CD4-positive, alpha-beta T cell treated with Interleukin-2 at 100 ng/mL for 4 hours (primary cell): ENCODE measurements at regions not wholly inside any gene's neighbourhood (a gene's known extent, or its start where the extent isn't known, plus 50 kb on each side); places are given as distances from the start of the nearest gene placed in this dataset.
"Not testable (repeated sequence)": the region's sequence is repeated elsewhere in the genome, so short reads cannot be mapped to it uniquely, and the experiment has no call there.

Experiments
- DNase-seq: peaks from one replicate; pipeline ENCODE4 v3.0.0-alpha.2; 2020; ENCODE audit warnings: low spot score

DNA sequence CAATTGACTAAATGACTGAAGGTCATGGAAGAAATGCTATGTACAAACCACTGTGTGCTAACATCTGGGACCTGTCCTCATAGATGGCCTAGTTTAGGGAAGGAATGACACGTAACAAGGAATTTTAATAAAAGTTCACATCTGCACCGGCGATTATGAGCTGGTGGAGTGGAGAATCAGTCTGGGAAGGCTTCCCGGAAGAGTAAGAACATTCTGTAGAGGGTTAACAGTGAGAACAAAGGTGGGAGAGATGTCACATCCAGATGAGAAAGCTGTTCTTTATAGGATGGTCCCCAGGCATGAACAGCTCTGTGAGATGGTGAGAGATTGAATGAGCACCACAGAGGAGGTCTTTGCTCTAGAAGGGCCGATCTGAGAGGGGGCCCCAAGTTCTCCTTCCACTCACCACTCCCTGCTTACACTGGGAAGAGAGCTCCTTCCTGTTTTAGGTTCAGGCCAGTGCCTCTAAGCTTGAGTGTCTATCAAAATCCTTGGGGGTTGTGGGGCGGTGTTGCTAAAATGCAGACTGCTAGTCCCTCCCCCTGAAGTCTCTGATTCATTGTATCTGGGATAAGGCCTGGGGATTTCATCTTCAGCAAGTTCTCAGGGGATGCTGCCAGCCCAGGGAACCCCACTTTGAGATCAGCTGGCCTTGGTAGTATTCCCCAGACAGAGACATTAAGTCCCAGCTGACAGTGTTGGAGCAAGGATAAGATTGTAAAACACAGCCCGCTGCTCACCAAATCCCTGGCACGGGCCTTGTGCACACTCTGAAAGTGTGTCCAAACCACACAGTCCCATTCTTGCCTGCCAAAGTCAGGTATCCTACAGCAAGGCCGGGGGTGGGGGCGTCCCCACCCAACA, 294.7 kb upstream of the MAF start:
- DNase-seq: no peak

DNA sequence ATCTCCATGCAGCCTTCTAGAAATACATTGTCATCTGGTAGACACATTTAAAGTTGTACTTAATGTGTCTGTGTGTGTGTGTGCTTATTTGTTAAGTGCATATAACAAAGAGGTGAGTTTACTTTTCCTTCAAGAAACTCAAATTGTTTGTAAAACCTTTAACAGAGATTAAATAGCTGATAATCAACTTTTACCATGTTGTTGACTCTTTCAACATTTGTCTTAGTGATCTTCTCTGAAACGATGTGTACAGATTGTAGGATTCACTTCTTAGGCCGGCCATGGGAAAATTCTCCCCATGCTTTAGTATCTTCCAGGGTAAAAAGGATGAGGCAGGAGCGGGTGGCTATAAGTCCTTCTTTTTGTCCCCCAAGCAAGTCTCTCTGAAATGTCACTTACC, 292.9 kb upstream of the MAF start:
- no peak for DNase-seq

DNA sequence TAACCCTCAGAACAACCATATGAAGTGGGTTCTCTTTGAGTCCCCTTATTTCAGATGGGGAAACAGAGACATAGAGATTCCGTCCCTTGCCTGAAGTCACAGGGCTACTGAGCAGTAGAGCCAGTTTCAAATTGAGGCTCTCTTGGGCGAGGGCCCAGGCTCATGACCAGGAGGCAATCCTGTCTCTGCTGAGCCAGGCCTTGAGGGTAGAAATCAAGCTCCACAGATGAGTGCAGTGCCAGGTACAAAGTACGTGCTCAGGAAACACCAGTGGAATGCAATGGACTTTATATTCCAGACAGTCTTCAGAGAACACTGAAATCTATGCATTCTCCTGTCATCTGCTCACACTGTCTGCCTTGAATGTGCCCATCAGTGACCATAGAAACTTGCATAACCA, 291.7 kb upstream of the MAF start:
- no peak for DNase-seq

DNA sequence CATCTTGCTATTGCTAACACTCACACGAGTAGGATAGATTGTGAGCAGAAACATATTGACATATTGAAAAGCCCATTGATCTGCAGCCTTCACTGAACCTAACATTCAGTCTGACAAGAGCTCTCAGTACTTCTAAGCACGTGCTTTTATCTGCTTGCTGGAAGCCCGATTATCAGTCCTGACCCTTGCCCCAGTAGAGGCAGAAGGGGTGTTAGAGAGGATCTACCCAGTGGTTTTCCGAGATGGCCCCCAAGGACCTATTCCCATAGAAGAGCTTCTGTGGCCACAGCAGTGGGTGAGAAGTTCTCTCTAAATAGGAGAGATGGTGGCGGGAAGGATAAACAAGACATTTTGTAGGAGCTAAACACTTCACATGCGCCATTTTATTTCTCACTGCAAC, 290.9 kb upstream of the MAF start:
- DNase-seq: no peak

DNA sequence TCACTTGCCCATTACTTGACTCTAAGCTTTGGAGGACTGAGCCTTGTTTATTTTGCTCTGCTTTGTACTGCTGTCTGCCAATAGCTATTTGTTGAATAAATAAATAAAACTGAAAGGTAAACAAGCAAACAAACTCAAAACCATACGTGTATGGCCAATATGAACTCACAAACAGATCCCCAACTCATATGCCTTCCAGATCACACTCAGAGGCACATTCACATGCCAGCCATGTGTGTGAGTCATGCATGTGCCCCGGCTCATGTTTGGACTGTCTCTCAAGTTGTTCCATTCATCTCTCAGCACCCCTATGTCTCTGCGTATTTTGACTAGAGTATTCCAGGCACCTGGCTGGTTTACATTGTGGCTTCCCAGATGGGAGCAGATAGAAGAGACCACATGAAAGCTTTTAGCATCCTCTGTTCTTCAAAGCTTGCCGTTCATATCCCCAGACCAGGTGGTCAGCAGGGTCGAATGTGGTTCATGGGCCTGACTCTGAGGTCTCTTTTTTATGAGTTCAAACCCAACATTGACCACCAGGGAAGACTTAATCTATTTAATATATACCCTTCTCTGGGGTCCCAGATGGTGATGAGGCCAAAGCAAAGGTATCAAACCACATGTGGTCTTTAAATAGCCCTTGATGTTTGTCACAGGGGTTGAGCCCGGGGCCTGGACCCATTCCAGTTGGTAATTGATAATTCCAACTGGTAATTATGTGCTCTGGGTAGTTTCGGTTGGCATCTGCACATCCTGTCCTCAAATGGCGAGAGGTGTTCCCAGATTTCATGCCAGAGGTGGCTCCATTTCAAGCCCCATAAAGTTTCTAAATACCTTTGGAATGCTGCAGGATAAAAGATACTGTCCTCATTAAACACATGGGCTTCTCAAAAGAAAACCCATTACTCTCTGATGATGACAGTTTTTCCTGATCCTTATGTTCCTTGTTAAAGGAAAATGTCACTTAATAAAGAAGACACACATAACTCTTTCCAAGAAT, 287.3 kb upstream of the MAF start:
- no peak for DNase-seq

DNA sequence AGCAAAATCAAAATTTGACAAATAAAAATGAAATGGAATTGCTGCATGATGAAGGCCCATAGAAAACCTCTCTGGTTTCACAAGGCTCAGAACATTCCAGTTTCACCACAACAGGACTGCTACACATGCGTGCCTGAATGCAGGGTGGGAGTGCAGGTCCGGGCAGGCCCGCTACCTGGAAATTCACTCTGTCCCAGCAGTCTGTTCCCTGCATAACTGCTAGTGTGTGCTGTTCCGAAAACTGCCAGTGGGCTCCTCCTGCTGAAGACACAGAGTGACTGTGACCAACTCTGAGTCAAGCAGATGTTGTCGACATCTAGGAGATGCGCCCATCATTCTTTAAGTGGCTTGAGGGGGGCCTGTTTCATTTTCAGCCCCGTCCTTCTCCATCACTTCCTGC, 284.8 kb upstream of the MAF start:
- no peak for DNase-seq

DNA sequence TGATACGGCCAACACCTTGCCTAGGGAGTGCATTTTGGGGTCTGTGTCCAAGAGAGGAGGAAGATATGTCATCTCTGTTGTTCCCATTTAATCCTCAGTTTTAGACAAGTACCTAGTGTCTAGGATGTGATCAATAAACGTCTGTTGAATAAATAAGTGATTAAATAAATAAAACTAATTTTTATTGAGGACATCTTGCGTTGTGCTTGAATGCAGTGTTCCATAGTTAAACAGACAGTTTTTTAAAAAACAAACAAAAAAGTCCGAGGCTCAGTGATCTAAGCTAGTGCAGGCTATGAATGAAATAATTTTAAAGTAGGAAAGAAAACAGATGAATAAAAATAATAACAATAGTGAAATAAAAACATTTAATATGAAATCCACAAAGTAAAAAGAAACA, 283.0 kb upstream of the MAF start:
- no peak for DNase-seq

DNA sequence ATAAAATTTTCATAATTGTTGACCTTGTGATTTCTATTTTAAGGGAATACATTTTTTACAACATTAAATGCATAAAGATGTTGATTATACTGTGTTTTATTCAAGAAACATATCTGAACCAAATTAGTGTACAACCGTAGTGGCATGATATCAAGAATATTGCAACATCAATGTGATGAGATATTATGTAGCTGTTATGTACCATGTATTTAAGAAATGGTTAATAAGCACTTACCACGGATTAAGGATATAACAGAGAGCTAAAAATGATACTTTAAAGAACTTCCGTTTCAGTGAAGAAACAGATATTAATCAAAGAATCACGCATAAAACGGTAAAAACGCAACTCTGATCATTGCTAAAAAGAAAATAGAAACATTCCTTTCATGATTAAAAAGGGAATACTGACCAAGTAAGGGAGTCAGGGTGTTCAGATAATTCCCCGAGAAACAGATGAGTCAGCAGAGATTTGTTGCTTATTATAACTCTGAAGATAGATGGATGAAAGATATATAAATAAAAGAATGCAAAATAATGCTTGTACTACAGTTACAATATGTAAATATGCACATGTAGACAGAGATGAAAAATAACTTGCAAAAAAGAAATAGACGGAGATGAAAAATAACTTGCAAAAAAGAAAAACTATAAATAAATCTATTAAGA, 281.9 kb upstream of the MAF start:
- DNase-seq: no peak

DNA sequence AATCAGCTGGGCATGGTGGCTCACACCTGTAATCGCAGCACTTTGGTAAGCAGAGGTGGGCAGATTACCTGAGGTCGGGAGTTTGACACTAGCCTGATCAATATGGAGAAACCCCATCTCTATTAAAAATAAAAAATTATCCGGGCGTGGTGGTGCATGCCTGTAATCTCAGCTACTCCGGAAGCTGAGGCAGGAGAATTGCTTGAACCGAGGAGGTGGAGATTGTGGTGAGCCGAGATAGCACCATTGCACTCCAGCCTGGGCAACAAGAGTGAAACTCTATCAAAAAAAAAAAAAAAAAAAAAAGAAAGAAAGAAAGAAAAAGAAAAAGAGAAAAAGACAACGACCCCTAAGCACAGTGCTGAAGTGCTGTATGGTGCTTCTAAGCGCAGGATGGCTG, 280.6 kb upstream of the MAF start:
- not testable (repeated sequence) for DNase-seq

DNA sequence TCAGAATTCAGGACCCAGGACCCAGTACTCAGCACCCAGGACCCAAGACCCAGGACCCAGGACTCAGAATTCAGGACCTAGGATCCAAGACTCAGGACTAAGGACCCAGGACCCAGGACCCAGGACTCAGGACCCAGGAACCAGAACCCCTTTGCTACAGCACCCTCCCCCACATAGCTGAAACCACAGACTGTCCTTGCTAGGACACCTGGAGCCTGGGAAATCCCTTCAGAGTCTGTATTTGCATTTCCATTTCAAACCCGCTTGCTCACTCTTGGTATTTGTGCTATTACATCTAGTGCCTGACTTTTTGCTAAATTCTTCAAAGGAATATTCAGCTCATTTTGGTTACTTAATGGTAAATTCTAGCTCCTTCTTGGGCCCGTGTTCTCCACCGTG, 275.8 kb upstream of the MAF start:
- no peak for DNase-seq

DNA sequence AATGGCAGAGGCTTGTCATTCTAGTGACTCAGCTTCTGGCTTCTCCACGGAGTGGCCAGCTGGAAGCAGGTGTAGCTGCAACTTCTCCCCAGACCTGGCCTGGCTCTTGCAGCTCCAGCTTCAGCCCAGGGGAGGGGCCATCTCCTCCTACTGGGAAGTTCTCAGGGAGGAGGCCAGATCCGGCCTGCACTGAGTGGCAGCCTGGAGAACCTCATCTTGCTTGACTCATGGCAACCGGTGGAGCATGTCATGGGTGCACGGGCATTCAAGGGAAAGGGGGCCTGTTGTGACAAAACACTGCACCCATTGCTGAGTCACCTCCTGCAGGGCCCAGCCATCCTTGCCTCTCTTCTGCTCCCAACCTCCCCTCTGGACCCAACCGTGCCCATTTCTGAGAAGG, 273.9 kb upstream of the MAF start:
- DNase-seq: no peak

DNA sequence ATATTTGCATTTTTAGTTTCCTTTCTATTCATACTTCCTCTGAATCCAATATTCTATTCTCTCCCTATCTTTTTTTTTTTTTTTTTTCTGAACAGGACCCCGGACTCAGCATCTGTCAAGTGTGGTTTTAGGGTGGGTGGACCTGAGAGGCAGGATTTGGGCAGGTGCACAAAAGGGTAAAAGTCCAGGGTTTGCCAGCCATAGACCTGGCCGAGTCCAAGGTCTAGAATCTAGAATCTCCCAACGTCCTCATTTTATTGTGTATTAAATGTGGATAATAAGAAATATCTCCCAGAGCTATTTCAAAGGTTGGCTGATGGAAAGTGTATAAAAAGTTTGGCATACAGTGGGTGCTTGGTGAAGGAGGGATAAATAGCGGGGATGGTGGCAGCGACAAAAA, 273.3 kb upstream of the MAF start:
- no peak for DNase-seq

DNA sequence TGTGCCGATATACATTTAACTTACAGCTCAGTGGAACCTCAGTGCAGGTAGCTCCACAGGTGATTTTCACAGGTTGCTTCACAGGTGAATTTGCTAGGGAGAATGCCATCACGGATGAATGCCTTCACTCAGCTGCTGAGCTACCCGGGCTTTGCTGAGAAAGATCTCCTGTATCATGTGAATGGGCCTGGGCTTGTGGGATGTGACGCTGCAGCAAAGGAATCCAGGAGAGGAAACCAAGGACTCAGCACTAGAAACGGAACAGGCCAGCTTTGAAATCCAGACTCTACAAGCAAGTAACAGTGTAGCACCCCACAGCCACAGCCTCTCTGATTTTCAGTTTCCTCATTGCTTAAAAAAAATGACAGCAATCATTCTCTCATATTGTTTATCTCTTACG, 271.4 kb upstream of the MAF start:
- DNase-seq: no peak

DNA sequence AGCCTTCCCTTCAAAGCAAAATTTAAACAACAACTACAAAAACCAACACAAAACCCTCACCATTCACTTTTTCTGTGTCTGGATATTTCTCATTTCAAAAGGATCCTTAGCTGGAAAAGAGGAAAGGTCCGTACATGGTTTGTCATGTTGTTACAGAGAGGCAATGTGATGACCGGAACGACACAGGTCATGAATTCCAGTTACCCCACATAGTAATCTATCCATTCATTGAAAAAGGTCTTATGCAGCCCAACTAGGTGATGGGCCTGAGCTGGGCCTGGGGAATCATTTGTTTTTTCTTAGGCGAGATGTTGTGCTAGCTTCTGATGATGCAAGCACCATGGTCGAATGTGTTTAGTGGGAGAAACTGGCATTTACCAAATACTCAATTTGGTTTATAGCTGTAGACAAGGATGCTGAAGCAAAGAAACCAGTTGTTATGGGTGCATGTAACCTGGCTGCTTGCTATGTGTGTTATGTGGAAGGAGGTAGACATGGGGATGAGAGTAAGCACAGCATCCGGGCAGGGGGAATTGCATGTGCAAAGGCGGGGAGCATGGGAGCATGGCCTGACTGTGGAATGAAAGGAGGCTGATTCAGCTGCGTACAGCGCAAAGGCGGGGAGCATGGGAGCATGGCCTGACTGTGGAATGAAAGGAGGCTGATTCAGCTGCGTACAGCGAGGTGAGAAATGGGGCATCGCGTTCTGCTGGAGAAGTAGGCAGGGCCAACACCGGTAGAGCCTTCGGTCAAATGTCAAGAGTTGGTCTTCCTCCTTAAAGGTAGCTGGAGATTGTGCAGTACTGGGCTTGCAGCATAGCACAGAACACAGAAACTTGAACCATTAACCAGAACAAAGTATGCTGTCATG, 269.7 kb upstream of the MAF start:
- no peak for DNase-seq

DNA sequence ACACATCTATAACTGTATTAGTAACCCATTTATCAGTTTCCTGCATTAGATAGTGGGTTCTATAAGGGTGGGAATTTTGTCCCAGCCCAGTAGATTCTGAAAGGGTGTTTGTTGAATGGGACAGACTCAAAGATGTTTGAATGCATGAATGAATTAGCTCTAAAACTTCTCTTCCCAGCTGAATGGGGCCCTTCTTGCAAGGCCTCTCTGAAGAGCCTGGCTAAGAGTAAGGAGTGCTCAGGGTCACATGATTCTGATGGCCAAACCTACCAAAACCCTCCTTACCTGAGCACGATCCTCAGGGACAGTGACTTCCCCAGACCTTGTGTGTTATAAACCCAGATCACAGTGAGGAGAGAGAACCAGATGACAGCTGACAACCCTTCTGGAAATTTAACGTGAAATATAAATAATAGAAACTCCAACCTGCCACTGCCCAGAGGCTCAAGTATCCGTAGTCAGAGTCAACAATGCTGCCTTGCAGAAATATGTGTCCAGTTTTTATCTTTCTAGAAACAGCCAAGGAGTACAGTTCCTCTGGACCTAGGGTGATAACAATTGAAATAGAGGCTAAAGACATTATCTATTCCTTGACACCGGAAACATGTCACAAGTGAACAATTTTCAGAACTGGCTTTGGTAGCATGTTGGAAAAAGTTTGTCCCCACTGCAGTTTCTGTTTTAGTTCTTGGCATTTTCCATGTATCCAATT, 268.9 kb upstream of the MAF start:
- no peak for DNase-seq

DNA sequence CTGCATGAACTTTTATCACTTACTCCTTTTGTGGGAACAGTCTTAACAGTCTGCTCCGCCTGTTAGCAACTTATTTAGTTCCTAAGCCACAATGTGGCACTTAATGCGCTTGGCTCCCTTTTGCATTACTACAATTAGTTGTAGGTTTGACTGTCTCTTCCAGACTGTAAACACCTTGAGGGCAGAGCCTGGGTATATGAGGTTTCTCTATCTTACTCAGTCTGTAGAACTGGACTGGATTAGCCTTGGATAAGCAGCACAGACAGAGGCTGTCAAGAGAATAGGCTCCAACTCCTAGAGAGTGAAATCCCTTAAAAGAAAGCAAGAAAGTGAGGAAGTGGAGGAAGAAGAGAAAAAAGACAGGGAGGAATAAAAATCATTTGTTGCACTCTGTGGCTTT, 268.3 kb upstream of the MAF start:
- no peak for DNase-seq

DNA sequence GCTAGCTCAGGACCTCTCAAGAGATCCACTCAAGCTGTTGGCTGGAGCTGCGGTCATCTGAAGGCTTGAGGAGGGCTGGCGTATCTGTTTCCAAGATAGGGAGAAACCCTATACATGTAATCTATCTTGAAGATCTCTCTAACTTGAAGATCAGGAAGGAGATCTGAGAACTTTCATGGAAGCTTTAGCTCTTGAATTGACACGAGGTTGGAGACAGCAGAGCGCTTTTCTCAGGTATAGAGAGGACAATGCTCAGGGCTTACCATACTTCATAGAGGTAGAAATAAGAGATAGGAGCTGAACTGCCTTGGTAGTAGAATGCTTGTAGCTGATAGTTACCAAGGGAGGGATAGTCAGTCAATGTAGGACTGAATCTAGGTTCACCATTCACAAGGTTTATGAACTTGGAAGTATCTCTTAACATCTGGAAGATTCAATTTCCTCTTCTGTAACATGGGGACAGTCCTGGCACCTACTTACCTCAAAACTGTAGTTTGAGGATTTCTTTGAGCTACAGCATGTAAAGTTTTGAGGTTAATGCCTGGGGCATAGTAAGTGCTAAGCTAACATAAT, 267.0 kb upstream of the MAF start:
- DNase-seq: no peak

DNA sequence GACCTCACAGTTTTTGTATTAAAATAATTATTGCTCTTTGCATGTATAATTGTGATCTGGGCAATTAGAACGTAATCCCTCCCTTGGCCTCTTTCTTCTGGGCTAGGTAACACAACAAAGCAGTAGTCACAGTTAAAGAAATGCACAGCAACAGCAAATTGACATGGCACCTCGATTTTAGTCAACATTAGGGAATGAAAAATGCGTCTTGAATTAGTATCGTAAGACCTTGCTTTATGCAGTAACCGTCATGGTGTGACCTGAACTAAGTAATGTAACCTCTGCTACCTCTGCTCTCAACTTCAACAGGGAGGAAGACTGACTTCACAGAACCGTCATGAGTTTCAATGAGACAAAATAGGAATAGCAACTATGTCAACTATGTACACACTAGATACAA, 265.4 kb upstream of the MAF start:
- no peak for DNase-seq

DNA sequence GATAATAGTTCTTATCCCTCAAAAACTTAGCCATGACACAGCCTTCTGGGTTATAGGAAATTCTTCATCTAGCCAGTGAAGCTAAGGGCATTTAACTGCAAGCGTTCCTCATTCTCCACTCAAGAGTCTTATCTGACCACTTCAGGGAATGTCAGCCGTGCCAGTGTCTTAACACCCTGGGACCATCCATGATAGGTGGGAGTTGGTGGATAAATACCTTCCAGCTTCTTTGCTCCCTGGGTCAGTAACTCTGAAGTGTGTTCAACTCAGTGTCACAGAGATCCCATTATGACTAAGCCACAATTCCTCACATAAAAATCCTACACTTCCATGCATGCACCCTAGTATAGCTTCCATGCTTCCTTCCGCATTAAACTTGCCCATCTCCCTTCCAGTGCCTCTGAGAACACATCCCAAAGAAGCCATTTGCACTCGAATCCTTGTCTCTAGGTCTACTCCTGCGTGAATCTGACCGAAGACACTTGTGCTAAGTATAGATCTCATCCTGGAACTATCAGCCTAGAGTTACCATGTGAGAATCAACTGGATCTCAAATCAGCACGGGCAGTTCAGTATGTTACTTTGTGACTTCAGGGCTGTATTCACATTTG, 264.3 kb upstream of the MAF start:
- no peak for DNase-seq
